NCI-H446 (cell line): ENCODE measurements at regions not wholly inside any gene's neighbourhood (a gene's known extent, or its start where the extent isn't known, plus 50 kb on each side); places are given as distances from the start of the nearest gene placed in this dataset.

ENCODE experiments used
- DNase-seq, 2 experiments: peaks; one replicate each; lab custom pipeline; 2025; lab: John Stamatoyannopoulos, UW

GRCh38 chr16:76900285-76901263 lies 290.4 kb upstream of the MON1B start:
- no peak for DNase-seq

GRCh38 chr16:76906552-76906951 lies 284.4 kb upstream of the MON1B start:
- no peak for DNase-seq

GRCh38 chr16:76910931-76911330 lies 280.1 kb upstream of the MON1B start:
- no peak for DNase-seq

DNA sequence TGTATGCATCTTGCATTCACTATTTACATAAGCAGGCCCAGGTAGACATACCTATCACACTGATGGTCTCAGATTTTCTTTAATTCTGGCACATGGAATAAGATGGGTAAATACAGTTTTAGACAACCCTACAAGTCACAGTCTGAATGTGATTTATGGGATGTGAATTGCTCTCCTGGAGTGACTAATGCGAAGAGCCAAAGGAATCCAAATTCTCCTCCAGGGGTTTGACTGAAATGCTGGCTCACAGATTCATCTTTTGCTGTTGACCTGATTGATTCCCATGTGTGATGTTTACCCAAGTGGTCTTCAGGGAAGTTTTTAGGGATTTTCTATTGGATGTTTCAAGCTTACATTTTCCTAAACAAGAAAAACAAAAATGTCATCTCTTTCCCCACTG lies 277.9 kb upstream of the MON1B start:
- no peak for DNase-seq

DNA sequence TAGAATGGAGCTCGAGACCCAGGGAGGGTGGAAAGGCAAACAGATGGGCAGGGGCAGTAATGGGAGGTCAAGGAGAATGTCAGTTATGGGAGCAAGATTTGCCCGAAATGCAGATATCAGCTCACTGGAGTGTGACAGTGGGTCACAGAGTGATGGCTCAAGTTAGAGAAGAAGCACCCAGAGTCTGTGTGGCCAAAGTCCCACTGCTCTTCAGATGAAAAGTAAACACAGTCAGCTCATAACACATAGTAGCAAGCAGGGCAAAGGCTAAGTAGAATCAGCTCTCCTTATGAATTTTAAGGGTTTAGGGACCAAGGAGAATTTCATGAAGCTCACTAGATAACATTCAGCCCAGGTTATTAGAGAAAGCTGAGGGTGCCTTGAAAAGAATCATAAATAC lies 264.9 kb upstream of the MON1B start:
- no peak for DNase-seq

DNA sequence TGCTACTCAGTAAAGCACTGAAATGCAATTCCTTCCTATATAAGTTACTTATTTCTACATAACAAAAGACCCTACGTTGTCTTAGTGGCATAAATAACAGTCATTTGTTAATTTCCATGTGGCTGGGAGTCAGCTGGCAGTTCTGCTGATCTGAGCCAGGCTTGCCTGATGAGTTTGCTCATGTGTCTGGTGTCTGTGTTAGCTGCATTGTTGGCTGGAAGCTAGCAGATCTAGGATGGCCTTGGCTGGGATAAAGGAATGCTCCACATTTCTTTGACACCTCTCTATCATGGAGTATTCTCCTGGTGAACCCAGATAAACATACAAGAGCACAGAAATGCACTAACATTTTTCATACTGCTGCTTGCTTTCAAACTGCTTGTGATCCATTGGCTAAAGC lies 264.4 kb upstream of the MON1B start:
- no peak for DNase-seq

GRCh38 chr16:76931186-76931585 lies 259.8 kb upstream of the MON1B start:
- no peak for DNase-seq

- DNase-seq = no peak
Measured at GRCh38 chr16:76932541-76933211, 258.3 kb upstream of the MON1B start.

DNA sequence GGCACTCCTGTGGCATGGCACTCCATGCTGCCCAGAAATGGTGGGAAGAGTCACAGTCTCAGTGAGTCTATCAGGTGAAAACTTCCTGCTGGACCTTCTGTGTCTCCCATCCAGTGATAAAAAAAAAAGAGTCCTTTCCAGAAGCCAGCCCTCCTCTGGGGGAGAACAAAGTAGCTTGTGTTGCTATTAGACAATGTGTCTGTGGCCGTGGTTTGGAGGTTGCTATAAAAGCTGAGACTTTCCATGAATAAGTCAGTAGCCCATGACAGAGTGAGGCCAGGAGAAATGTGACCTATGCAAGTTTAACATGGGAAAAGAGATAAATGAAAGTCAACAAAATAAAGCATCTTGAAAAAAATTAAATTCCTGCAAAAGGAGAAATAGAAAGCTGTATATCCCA lies 250.7 kb upstream of the MON1B start:
- no peak for DNase-seq

GRCh38 chr16:76941113-76941512 lies 249.9 kb upstream of the MON1B start:
- DNase-seq = no peak

GRCh38 chr16:76942089-76942488 lies 248.9 kb upstream of the MON1B start:
- DNase-seq = no peak

DNA sequence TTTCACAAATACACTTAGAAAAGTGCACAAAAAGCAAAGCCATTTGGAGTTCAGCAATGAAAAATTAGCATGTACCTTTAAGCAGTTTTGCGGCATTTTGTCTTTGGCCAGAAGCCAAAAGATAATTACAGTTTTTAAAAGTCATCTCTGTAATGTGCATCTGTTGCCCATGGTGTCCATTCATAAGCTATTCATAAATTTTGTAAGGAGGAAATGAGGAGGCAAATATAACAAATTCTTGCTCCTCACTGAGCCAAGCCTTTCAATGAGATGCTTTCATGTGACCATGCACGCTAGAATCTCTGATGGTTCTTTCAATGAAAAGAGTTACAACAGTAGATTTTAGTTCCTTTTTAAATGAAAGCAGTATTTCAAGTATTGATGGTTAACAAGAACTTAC lies 247.1 kb upstream of the MON1B start:
- no peak for DNase-seq

DNA sequence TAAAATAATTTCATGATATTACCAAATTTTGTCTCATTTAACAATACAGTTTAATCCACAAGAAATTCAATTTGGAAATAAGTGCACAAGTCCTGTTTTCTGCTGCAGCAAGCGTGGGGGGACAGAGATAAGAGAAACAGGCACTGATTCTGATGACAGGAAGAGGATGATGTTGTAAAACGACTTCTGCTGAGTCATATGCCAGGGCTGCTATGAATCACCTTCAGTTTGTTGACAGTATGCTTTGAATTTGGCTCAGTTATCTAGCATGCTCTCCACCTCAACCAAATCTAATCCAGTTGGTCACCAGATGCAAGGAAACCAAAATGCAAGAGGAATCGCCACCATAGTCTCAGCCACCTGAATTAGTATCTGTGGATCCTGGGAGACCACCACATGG lies 244.1 kb upstream of the MON1B start:
- DNase-seq = no peak

DNA sequence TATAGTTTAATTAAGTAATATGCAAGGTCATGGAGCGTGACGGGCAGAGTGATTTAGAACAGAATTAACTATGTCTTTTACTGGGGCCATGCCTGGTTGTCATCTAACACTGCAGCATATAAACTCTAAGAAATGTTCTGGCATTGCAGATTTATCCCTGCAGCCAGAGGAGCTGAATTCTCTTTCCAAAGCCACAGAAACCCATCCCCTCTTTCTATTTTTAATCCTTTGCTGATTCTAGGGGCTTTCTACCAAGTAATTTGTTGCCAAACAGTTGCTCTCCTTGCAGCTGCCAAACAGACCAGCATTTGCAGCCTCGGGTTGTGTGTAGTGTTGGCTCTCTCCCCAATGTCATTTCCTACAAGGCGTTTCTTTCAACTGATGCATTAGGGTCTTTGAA lies 243.2 kb upstream of the MON1B start:
- no peak for DNase-seq

GRCh38 chr16:76955629-76956028 lies 235.4 kb upstream of the MON1B start:
- no peak for DNase-seq

DNA sequence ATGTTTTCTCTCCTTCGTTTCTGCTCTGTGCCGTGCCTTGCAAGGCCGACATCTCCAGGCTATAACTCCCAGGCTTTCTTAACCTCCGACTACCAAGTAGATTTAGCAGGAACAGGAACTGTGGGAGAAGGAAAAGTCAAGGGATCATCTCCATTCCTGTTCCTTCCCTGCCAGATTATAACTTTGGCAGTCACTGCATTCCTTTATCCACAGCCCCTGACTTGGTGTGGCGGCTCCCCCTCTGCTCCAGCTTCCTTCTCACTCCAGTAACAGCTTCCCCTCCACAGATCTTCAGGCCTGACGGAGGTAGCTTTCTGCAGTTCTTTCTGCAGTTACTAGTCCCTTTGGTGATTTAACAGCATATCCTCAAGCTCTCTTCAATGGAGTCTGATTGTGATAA lies 234.6 kb upstream of the MON1B start:
- DNase-seq = no peak

- DNase-seq = no peak
Measured at GRCh38 chr16:76956841-76957240, 234.1 kb upstream of the MON1B start.

- no peak for DNase-seq
Measured at GRCh38 chr16:76959166-76959565, 231.8 kb upstream of the MON1B start.

DNA sequence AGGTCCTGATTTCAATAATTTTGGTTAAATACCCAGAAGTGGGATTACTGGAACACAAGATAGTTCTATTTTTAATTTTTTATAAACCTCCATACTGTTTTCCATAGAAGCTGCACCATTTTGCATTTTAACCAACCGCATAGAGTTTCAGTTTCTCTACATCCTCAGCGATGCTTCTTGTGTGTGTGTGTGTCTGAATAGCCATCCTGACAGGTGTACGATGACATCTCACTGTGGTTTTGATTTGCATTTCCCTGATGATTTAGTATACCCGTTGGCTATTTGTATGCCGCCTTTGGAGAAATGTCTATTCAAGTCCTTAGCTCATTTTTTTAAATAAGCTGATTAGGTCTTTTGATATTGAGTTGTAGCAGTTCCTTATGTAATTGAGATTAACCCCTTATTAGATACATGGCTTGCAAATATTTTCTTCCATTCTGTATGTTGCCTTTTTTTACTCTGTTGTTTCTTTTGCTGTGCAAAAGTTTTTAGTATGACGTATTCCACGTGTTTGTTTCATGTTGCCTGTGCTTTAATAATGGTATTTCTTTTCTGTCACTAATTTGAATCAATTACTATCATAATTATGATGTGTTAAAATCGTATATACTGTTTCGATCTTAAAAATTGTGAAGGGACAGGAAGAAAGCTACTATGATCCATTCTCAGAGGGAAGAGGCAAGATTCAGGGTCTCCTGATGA lies 227.2 kb upstream of the MON1B start:
- no peak for DNase-seq

GRCh38 chr16:76964464-76965154 lies 226.4 kb upstream of the MON1B start:
- DNase-seq = no peak

DNA sequence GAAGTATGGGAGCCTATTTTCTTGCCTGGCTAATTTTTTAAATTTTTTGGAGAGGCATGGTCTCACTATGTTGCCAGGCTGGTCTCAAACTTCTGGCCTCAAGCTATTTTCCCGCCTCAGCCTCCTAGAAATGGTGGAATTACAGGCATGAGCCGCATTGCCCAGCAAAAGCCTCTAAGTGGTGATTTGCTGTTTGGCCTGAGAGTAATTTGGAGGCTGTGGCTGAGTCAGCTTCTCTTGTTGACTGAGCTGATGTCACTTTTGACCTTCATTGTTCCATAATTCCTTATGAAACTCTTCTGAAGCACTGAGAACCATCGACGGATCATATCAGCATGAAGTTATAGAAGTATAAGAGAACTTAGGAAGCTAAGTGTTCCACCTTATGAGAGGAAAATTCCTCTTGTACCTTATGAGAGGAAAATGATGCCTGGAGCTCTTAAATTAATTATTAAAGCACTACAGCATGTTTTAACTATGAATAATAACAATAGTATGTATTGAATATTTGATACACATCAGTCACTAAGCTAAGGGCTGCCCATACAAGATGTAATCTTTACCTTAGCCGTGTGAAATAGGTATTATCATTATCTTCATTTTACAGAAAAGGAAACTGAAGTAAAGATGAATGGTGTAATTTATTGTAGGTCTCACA lies 220.8 kb upstream of the MON1B start:
- no peak for DNase-seq

DNA sequence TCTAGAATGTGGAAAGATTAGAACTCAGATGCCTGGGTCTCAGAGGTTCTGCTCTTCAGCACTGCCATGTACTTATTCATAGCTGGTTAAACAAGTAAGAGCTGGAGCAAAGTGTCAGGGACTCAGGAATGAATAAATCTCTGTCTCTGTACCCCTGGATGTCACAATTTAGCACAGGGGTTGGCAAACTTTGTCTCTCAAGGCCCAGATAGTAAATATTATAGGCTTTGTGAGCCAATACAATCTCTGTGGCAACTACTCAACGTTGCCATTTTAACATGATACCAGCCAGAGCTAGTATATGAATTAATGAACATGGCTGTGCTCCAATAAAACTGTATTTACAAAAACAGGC lies 220.3 kb upstream of the MON1B start:
- DNase-seq = no peak
